ENCODE measurements at regions not wholly inside any gene's neighbourhood (a gene's known extent, or its start where the extent isn't known, plus 50 kb on each side); places are given as distances from the start of the nearest gene placed in this dataset.

- TF ChIP-seq, protein P1, sequence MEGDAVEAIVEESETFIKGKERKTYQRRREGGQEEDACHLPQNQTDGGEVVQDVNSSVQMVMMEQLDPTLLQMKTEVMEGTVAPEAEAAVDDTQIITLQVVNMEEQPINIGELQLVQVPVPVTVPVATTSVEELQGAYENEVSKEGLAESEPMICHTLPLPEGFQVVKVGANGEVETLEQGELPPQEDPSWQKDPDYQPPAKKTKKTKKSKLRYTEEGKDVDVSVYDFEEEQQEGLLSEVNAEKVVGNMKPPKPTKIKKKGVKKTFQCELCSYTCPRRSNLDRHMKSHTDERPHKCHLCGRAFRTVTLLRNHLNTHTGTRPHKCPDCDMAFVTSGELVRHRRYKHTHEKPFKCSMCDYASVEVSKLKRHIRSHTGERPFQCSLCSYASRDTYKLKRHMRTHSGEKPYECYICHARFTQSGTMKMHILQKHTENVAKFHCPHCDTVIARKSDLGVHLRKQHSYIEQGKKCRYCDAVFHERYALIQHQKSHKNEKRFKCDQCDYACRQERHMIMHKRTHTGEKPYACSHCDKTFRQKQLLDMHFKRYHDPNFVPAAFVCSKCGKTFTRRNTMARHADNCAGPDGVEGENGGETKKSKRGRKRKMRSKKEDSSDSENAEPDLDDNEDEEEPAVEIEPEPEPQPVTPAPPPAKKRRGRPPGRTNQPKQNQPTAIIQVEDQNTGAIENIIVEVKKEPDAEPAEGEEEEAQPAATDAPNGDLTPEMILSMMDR (IDR thresholded peaks at IDR 0.05; ENCODE audit: low read length): no peak
- no peak for TF ChIP-seq EZH2 (IDR thresholded peaks at IDR 0.05; ENCODE audit: borderline replicate concordance, low read length)
These were observed 88.8 kb upstream of the ARHGEF3 start for GRCh38 chr3:56890448-56891091.
